Osteoblast (primary cell): ENCODE measurements at regions not wholly inside any gene's neighbourhood (a gene's known extent, or its start where the extent isn't known, plus 50 kb on each side); places are given as distances from the start of the nearest gene placed in this dataset.

Experiments
- DNase-seq: peaks from one replicate; pipeline ENCODE4 v3.0.0; 2011; ENCODE audit warnings: low spot score, mixed read lengths; ENCODE audit not compliant: insufficient read length; ENCODE audit errors: missing footprints
- H2AFZ ChIP-seq: 2 replicates; pipeline ENCODE4 v1.6.0; 2011; ENCODE audit warnings: mild to moderate bottlenecking, low read length
- H3K27ac ChIP-seq: 2 replicates; pipeline ENCODE4 v1.5.1; 2011; ENCODE audit warnings: mild to moderate bottlenecking, low read depth, low read length, moderate library complexity
- H3K27me3 ChIP-seq: 2 replicates; pipeline ENCODE4 v1.6.0; 2012; ENCODE audit warnings: mild to moderate bottlenecking, control low read depth, inconsistent platforms, low read length, moderate library complexity; ENCODE audit not compliant: insufficient read depth
- H3K36me3 ChIP-seq: 2 replicates; pipeline ENCODE4 v1.5.1; 2011; ENCODE audit warnings: mild to moderate bottlenecking, low read length, control low read depth, moderate library complexity; ENCODE audit not compliant: insufficient read depth
- H3K4me1 ChIP-seq: 2 replicates; pipeline ENCODE4 v1.5.1; 2011; ENCODE audit warnings: mild to moderate bottlenecking, low read length, control low read depth, moderate library complexity; ENCODE audit not compliant: insufficient read depth
- H3K4me2 ChIP-seq: 2 replicates; pipeline ENCODE4 v1.6.0; 2011; ENCODE audit warnings: mild to moderate bottlenecking, low read length; ENCODE audit not compliant: insufficient read depth
- H3K4me3 ChIP-seq: fragments of 200-600 bp; sonication (generic); 3 replicates; pipeline ENCODE4 v1.5.1; 2012; ENCODE audit warnings: mild to moderate bottlenecking, low read length, inconsistent platforms; ENCODE audit not compliant: insufficient read depth
- H3K79me2 ChIP-seq: 2 replicates; pipeline ENCODE4 v1.6.0; 2012; ENCODE audit warnings: mild to moderate bottlenecking, low read length, control low read depth, inconsistent platforms; ENCODE audit not compliant: insufficient read depth
- H3K9me3 ChIP-seq: 2 replicates; pipeline ENCODE4 v1.5.1; 2011; ENCODE audit warnings: low read depth, low read length, control low read depth
- H4K20me1 ChIP-seq: 2 replicates; pipeline ENCODE4 v1.6.0; 2012; ENCODE audit warnings: mild to moderate bottlenecking, low read length, control low read depth; ENCODE audit not compliant: insufficient read depth
- TF ChIP-seq, protein P1 (sequence below): IDR thresholded peaks from 2 replicates; pipeline ENCODE4 v1.5.1; 2011; ENCODE audit warnings: mild to moderate bottlenecking, low read depth, low read length, moderate library complexity; ENCODE audit errors: extremely low read depth

DNA sequence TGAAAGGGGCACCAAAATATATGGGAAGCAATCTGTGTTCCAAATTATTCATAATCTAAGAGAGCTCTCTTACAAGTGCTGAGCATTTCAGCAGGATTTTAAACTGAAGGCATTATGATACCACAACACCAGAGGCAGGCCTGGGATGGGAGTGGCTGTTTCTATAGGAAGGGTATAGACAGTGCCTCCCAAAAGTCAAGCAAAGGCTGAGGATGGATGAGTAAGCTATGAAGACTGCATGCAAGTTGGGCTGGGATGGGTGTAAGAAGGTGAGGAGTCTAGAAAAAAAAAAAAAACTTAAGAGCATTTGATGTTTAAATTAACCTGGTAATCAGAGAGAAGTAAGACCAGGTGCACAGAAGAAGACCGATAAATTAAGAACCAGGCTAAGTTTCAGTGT is 132.5 kb downstream of the OSR1 start:
- Histone ChIP-seq H3K4me3 (no peak overlapping the region), H3K36me3 (no peaks in the 10 kb centered on the region), H2AFZ (no peak overlapping the region), H4K20me1 (no peaks in the 10 kb centered on the region), H3K27me3 (no peaks in the 10 kb centered on the region), H3K9me3 (no peaks in the 10 kb centered on the region), H3K4me1 (peaks cover 18% of the 10 kb centered on the region), H3K27ac (no peak overlapping the region), H3K79me2 (no peaks in the 10 kb centered on the region), H3K4me2 (no peak overlapping the region)
- TF ChIP-seq, protein P1, sequence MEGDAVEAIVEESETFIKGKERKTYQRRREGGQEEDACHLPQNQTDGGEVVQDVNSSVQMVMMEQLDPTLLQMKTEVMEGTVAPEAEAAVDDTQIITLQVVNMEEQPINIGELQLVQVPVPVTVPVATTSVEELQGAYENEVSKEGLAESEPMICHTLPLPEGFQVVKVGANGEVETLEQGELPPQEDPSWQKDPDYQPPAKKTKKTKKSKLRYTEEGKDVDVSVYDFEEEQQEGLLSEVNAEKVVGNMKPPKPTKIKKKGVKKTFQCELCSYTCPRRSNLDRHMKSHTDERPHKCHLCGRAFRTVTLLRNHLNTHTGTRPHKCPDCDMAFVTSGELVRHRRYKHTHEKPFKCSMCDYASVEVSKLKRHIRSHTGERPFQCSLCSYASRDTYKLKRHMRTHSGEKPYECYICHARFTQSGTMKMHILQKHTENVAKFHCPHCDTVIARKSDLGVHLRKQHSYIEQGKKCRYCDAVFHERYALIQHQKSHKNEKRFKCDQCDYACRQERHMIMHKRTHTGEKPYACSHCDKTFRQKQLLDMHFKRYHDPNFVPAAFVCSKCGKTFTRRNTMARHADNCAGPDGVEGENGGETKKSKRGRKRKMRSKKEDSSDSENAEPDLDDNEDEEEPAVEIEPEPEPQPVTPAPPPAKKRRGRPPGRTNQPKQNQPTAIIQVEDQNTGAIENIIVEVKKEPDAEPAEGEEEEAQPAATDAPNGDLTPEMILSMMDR = no peak
- no peak for DNase-seq

DNA sequence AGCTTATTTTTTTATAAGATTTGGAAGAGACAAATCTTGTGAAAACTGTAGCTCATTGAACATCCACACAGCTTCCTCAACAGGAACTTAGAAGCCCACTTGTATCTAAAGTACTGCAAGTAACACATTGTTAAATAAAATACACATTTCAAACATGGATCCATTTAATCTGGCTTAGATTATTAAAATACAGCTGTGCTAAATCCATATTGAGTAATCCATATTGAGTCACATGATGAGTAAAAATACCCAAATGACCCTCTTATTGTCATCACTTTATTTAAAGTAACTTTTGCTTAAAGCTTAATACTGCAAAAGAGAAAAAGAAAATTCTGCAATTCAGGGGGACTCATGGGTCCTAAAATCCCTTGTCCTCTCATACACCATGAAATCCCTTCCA is 133.3 kb downstream of the OSR1 start:
- Histone ChIP-seq H3K4me1 (peaks cover 18% of the 10 kb centered on the region), H3K4me2 (no peak overlapping the region), H3K27me3 (no peaks in the 10 kb centered on the region), H3K4me3 (no peak overlapping the region), H3K9me3 (no peaks in the 10 kb centered on the region), H3K27ac (no peak overlapping the region), H2AFZ (no peak overlapping the region), H3K36me3 (no peaks in the 10 kb centered on the region), H4K20me1 (no peaks in the 10 kb centered on the region), H3K79me2 (no peaks in the 10 kb centered on the region)
- TF ChIP-seq, protein P1 = no peak
- DNase-seq = no peak

DNA sequence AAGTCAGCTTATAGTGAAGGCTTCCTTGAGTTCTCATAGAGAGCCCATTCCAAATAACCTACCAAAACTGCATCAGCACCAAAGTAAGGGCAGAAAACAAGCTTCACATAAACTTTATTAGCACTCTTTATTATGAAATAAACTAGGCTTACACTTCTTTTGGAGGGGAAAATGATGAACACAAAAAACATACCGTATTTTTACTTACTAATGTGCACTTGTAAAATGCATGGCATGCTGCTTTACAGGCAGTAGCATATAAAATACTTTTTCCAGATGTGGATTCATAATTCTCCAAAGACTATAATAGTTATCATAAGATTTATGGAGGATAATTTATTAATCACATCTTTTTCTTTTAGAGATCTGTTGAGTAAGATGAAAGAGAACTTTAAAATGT is 133.9 kb downstream of the OSR1 start:
- DNase-seq = no peak
- Histone ChIP-seq H3K79me2 (no peaks in the 10 kb centered on the region), H3K27me3 (no peaks in the 10 kb centered on the region), H4K20me1 (no peaks in the 10 kb centered on the region), H3K4me1 (peaks cover 21% of the 10 kb centered on the region), H2AFZ (no peak overlapping the region), H3K36me3 (no peaks in the 10 kb centered on the region), H3K27ac (no peak overlapping the region), H3K4me3 (no peak overlapping the region), H3K9me3 (no peaks in the 10 kb centered on the region), H3K4me2 (no peak overlapping the region)
- TF ChIP-seq, protein P1 = no peak

DNA sequence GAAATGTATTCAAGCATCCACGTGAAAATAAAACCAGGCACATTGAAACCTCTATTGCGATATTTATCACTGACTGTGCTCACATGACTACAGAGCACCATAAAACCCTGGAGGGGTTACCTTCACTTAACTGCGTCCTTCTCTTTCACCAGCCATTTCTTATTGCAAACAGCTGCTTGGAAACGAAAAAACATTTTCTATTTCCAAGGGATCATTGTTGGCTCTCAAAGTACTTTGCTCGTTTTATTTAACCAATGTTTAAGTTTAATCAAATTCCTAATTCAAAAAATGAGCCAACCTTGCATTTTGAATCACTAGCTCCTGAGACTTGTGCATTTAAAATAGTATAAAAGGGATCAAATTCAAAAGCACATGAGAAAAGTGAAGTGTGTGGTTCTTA is 134.4 kb downstream of the OSR1 start:
- no peak for DNase-seq
- TF ChIP-seq, protein P1 = no peak

More for the DNA sequence above, 134.4 kb downstream of the OSR1 start:
- Histone ChIP-seq H3K27me3 (no peaks in the 10 kb centered on the region), H4K20me1 (no peaks in the 10 kb centered on the region), H2AFZ (no peak overlapping the region), H3K4me2 (no peak overlapping the region), H3K27ac (no peak overlapping the region), H3K79me2 (no peaks in the 10 kb centered on the region), H3K4me1 (peaks cover 25% of the 10 kb centered on the region), H3K4me3 (no peak overlapping the region), H3K9me3 (no peaks in the 10 kb centered on the region), H3K36me3 (no peaks in the 10 kb centered on the region)
